BJ (cell line): ENCODE measurements at regions not wholly inside any gene's neighbourhood (a gene's known extent, or its start where the extent isn't known, plus 50 kb on each side); places are given as distances from the start of the nearest gene placed in this dataset.

Experiments used
- CTCF ChIA-PET: fragments of 350-600 bp; formaldehyde crosslinking; extraction: SDS; loops from one replicate; lab custom pipeline; 2021; ENCODE audit warnings: antibody characterized with exemption, inconsistent platforms; lab: Yijun Ruan, JAX
- POLR2A ChIA-PET: fragments of 300-600 bp; sonication (Branson Sonifier 250); formaldehyde crosslinking; extraction: SDS; loops from one replicate; lab custom pipeline; 2021; ENCODE audit warnings: antibody characterized with exemption; lab: Charles Lee
- DNase-seq: peaks from one replicate; pipeline ENCODE4 v3.0.0-alpha.2; 2011; ENCODE audit warnings: low read depth
- H3K27me3 ChIP-seq: 2 replicates; pipeline ENCODE4 v1.6.0; 2011; ENCODE audit warnings: low read length; ENCODE audit not compliant: control insufficient read depth, insufficient read depth
- H3K36me3 ChIP-seq: 2 replicates; pipeline ENCODE4 v1.5.1; 2011; ENCODE audit warnings: low read length; ENCODE audit not compliant: control insufficient read depth, insufficient read depth
- H3K4me3 ChIP-seq: 2 replicates; pipeline ENCODE4 v1.5.1; 2011; ENCODE audit warnings: low read depth, mild to moderate bottlenecking, control low read depth, low read length
- TF ChIP-seq, protein P1 (sequence below): IDR thresholded peaks from 2 replicates; pipeline ENCODE4 v1.5.1; 2011; ENCODE audit warnings: low read depth, mild to moderate bottlenecking, control low read depth, inconsistent platforms, low read length, moderate library complexity; ENCODE audit not compliant: insufficient read depth

DNA sequence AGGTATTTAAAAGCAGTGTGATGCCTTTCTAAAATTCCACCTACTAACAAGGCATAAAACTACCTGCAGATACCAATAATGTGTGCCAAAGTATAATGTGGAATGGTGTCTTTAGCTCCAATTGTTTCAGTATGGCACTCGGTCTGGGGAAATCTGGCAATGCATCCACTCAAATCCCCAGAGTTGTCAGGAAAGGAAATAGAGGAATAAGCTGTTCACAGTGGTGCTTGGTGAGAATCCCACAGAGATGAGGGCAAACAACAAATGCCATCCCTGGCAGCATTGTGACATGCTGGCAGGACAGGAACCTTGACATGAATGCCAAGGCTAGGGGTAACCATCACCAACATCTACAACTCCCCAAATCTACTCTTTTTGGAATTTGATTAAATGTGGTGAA, 240.7 kb downstream of the BARHL2 start:
- no peaks in the 10 kb centered on the region for H3K36me3 ChIP-seq
- no peak for DNase-seq
- no peaks in the 10 kb centered on the region for H3K27me3 ChIP-seq
- POLR2A ChIA-PET, result no interaction called here
- CTCF ChIA-PET, result interaction anchor here (1.2 kb wide), 1 partner anchor 11 kb away, joined by 3 read pairs; no protein-coding TSS in a partner anchor
- TF ChIP-seq, protein P1, sequence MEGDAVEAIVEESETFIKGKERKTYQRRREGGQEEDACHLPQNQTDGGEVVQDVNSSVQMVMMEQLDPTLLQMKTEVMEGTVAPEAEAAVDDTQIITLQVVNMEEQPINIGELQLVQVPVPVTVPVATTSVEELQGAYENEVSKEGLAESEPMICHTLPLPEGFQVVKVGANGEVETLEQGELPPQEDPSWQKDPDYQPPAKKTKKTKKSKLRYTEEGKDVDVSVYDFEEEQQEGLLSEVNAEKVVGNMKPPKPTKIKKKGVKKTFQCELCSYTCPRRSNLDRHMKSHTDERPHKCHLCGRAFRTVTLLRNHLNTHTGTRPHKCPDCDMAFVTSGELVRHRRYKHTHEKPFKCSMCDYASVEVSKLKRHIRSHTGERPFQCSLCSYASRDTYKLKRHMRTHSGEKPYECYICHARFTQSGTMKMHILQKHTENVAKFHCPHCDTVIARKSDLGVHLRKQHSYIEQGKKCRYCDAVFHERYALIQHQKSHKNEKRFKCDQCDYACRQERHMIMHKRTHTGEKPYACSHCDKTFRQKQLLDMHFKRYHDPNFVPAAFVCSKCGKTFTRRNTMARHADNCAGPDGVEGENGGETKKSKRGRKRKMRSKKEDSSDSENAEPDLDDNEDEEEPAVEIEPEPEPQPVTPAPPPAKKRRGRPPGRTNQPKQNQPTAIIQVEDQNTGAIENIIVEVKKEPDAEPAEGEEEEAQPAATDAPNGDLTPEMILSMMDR, result no peak
- H3K4me3 ChIP-seq, result no peak overlapping the region

- Histone ChIP-seq H3K36me3 (no peaks in the 10 kb centered on the region), H3K27me3 (no peaks in the 10 kb centered on the region), H3K4me3 (no peak overlapping the region)
- TF ChIP-seq, protein P1, result 0 out of 2 replicates have a peak, but pooled peaks have one; percentile 5
- POLR2A ChIA-PET, result no interaction called here
- CTCF ChIA-PET, result no interaction called here
- no peak for DNase-seq
Measured at GRCh38 chr1:90475631-90476030, 241.5 kb downstream of the BARHL2 start.

GRCh38 chr1:90474731-90475130, 242.4 kb downstream of the BARHL2 start:
- POLR2A ChIA-PET, result no interaction called here
- H3K36me3 ChIP-seq, result no peaks in the 10 kb centered on the region
- H3K4me3 ChIP-seq, result no peak overlapping the region
- CTCF ChIA-PET, result no interaction called here
- no peaks in the 10 kb centered on the region for H3K27me3 ChIP-seq
- no peak for DNase-seq
- TF ChIP-seq, protein P1, result no peak

DNA sequence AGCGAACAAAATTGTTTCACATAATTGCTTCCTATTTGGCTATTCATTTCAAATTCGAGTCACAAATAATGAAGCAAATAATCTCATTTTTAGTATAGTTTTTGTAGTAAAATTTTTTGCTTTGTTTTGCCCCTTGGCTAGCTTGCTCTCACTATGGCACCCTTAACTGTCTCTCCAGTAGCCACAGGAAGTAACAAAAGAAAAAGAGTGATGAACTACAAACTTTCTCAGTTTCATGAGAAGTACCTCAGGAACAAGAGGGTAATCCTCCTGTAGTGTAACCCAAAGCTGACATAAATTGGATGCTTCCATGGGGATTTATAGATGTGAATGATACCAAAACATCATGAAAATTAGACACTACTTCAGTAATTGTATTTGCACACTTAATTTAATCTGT, 242.9 kb downstream of the BARHL2 start:
- no peak for DNase-seq
- ChIA-PET POLR2A (no interaction called here), CTCF (no interaction called here)
- TF ChIP-seq, protein P1, result no peak
- H3K4me3 ChIP-seq, result no peak overlapping the region
- no peaks in the 10 kb centered on the region for H3K27me3 ChIP-seq
- H3K36me3 ChIP-seq, result no peaks in the 10 kb centered on the region

GRCh38 chr1:90472775-90473174, 244.3 kb downstream of the BARHL2 start:
- no peak for DNase-seq
- TF ChIP-seq, protein P1, result no peak
- Histone ChIP-seq H3K36me3 (no peaks in the 10 kb centered on the region), H3K4me3 (no peak overlapping the region), H3K27me3 (no peaks in the 10 kb centered on the region)
- ChIA-PET CTCF (no interaction called here), POLR2A (no interaction called here)
